Colonic mucosa (tissue), 4 donors: ENCODE measurements at regions not wholly inside any gene's neighbourhood (a gene's known extent, or its start where the extent isn't known, plus 50 kb on each side); places are given as distances from the start of the nearest gene placed in this dataset.

Source experiments
- DNase-seq: peaks from one replicate; pipeline ENCODE4 v3.0.0-alpha.2; 2020
- H3K27ac ChIP-seq: fragments of 200-600 bp; one replicate; pipeline ENCODE4 v1.8.0; 2021
- H3K27me3 ChIP-seq: fragments of 200-600 bp; one replicate; pipeline ENCODE4 v1.8.0; 2021
- H3K36me3 ChIP-seq: fragments of 200-600 bp; one replicate; pipeline ENCODE4 v1.8.0; 2021
- H3K4me1 ChIP-seq: fragments of 200-600 bp; one replicate; pipeline ENCODE4 v1.8.0; 2021; ENCODE audit warnings: mild to moderate bottlenecking
- H3K4me3 ChIP-seq: fragments of 200-600 bp; one replicate; pipeline ENCODE4 v1.8.0; 2021
- H3K9ac ChIP-seq, 2 donors: one replicate each; pipeline ENCODE4 v1.7.0; 2013; ENCODE audit warnings: control low read depth in 2 of 2, low read depth in 2 of 2, low read length in 2 of 2
- H3K9me3 ChIP-seq: fragments of 200-600 bp; one replicate; pipeline ENCODE4 v1.8.0; 2021
- intact Hi-C: fragments of 100-400 bp; cut with DNase I; formaldehyde crosslinking; loops from one replicate; pipeline ENCODE4 v1.14.1; 2022
- TF ChIP-seq, protein P1 (sequence below): fragments of 200-600 bp; IDR thresholded peaks from one replicate; pipeline ENCODE4 v1.8.0; 2022; ENCODE audit warnings: antibody characterized with exemption, mild to moderate bottlenecking
- donor health status: healthy.
- donor health status: DM: no; HTN: no; CAD: no.
- donor health status: DM: no; HTN: no; CAD: no.

DNA sequence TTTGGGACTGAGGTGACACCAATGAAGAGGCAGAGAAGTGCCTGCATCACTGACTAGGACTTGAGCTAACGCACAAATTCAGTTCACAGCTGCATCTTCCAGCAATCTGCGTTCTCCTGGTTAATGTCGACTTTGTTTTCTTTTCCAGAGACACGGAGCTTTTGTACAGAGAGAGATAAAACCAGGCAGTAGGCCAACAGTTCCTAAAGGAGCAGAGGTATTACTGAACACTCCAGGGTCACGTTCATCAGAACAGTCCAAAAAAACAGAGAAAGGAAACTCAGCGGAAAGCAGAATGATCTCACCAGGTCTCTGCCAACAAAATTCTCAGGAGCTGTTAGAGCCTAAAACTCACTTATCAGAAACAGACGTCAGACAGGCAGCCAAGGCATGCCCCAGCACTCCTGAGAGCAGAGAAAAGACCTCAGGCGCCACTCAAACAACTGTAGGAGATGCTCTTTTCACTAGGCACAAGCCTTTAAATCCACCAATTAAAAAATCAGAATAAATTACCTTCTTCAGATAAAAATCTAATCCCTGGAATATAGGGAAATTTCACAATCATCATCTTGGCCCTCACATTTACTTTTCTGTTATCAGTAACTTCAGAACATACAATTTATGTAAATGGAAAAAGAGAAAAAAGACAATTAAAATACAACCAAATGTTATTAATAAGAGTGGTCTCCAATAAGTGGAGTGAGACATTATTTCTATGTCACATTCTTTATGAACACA lies 95.9 kb upstream of the SPTBN1 start:
- Histone ChIP-seq H3K4me1 (no peaks in the 10 kb centered on the region), H3K4me3 (no peak overlapping the region), H3K27me3 (no peaks in the 10 kb centered on the region), H3K9ac (no peak overlapping the region), H3K9me3 (no peaks in the 10 kb centered on the region), H3K27ac (no peak overlapping the region), H3K36me3 (no peaks in the 10 kb centered on the region)
- DNase-seq = no peak
- TF ChIP-seq, protein P1, sequence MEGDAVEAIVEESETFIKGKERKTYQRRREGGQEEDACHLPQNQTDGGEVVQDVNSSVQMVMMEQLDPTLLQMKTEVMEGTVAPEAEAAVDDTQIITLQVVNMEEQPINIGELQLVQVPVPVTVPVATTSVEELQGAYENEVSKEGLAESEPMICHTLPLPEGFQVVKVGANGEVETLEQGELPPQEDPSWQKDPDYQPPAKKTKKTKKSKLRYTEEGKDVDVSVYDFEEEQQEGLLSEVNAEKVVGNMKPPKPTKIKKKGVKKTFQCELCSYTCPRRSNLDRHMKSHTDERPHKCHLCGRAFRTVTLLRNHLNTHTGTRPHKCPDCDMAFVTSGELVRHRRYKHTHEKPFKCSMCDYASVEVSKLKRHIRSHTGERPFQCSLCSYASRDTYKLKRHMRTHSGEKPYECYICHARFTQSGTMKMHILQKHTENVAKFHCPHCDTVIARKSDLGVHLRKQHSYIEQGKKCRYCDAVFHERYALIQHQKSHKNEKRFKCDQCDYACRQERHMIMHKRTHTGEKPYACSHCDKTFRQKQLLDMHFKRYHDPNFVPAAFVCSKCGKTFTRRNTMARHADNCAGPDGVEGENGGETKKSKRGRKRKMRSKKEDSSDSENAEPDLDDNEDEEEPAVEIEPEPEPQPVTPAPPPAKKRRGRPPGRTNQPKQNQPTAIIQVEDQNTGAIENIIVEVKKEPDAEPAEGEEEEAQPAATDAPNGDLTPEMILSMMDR = no peak
- intact Hi-C loops = no loop called here

DNA sequence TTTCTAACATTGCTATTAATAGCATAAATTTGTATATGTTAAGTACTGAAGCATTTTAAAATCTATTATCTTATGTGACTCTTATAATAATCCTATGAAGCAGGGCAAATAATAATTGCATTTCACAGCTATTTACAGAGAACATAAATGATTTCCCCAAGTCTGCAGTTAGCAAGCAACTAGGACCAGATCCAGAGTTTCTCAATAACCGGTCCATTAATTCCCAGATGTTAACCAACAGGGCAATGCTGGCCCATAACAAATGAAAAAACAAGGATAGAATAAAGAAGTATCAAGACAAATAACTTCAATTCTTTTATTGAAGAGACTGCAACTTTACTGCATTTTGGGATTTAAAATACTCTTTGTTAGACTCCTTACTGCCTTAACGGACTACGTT lies 91.7 kb upstream of the SPTBN1 start:
- Histone ChIP-seq H3K4me3 (no peak overlapping the region), H3K27me3 (no peaks in the 10 kb centered on the region), H3K36me3 (no peaks in the 10 kb centered on the region), H3K4me1 (no peaks in the 10 kb centered on the region), H3K9ac (no peak overlapping the region), H3K9me3 (no peaks in the 10 kb centered on the region), H3K27ac (no peak overlapping the region)
- intact Hi-C loops = no loop called here
- DNase-seq = no peak
- TF ChIP-seq, protein P1 = no peak

- H3K36me3 ChIP-seq = no peaks in the 10 kb centered on the region
- H3K9me3 ChIP-seq = no peaks in the 10 kb centered on the region
- H3K4me3 ChIP-seq = no peak overlapping the region
- no peaks in the 10 kb centered on the region for H3K27me3 ChIP-seq
- TF ChIP-seq, protein P1 = no peak
- no peak for DNase-seq
- no peaks in the 10 kb centered on the region for H3K4me1 ChIP-seq
- H3K27ac ChIP-seq = no peak overlapping the region
- H3K9ac ChIP-seq = no peak overlapping the region
- intact Hi-C loops = no loop called here
Observed at GRCh38 chr2:54365661-54366060, 90.5 kb upstream of the SPTBN1 start.

DNA sequence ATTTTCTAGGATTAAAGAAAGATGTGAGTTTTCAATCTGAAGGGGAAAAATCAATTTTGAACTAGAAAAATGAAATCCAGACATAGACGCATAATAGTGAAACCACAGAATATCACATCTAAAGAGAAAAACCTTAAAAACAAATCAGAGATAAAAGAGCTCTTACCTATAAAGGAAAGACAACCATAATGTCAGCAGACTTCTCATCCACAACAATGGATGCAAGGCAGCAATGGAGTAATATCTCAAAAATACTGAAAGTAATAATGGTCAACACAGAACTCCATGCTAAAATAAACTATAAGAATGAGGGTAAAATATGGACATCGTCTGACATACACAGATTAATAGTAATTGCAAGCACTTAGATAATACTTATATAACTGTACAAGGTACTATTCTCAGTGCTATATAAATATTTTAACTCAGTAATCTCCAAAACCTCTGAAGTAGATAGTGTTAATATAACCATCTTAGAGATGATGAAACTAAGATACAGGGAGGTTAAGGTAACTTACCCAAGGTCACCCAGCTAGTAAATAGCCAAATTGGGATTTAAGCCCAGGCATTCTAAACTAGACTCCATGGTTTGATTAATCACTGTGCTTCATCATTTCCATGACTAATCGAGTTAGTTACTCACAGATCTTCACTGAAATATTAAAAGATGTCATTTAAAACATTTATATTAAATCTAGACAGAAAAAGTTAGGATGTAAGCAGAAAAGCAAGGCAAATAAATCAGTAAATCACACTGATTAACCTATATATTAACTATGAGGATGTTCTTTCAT lies 89.4 kb upstream of the SPTBN1 start:
- H3K36me3 ChIP-seq = no peaks in the 10 kb centered on the region
- no peaks in the 10 kb centered on the region for H3K4me1 ChIP-seq
- no peak for DNase-seq
- no peak overlapping the region for H3K27ac ChIP-seq
- no peak overlapping the region for H3K4me3 ChIP-seq
- no peaks in the 10 kb centered on the region for H3K27me3 ChIP-seq
- TF ChIP-seq, protein P1 = no peak
- intact Hi-C loops = no loop called here
- H3K9ac ChIP-seq = no peak overlapping the region
- no peaks in the 10 kb centered on the region for H3K9me3 ChIP-seq

DNA sequence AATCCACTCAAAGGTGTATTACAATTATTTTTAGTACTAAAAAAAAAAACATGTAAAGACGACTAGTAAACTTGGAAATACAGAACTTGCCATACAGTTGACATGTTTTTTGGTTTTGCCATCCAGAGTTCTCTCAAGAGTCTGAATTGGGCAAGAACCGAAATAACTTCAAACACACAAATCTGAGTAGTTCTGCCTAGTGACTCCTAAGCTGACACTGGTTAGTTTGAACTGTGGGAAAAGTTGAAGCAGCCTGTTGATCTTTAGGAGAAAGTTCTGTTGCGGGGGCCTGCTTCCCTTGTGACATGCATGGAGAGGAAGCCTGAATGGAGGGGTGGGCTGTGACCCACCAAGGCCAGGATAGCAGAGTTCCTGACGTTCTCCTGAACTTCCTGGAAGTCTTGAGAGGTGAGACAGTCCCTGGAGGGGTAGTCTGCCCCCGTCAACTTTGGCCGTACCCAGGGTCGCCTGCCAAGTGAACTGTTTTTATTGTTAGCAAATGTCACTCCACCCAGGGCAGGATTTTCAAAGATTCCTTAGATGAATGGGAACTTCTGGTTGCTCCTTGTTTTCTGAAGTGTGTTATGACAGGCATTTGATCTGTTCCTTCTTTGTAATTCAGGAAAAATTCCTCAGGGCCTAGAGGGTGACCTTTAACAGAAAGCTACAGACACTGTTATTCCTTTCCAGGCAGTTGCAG lies 85.6 kb upstream of the SPTBN1 start:
- H3K4me3 ChIP-seq = no peak overlapping the region
- no peaks in the 10 kb centered on the region for H3K4me1 ChIP-seq
- H3K27me3 ChIP-seq = no peaks in the 10 kb centered on the region
- intact Hi-C loops = no loop called here
- no peaks in the 10 kb centered on the region for H3K36me3 ChIP-seq
- no peak for DNase-seq
- no peaks in the 10 kb centered on the region for H3K9me3 ChIP-seq
- TF ChIP-seq, protein P1 = no peak
- no peak overlapping the region for H3K27ac ChIP-seq
- H3K9ac ChIP-seq = no peak overlapping the region
